ENCODE measurements at regions not wholly inside any gene's neighbourhood (a gene's known extent, or its start where the extent isn't known, plus 50 kb on each side); places are given as distances from the start of the nearest gene placed in this dataset.

DNA sequence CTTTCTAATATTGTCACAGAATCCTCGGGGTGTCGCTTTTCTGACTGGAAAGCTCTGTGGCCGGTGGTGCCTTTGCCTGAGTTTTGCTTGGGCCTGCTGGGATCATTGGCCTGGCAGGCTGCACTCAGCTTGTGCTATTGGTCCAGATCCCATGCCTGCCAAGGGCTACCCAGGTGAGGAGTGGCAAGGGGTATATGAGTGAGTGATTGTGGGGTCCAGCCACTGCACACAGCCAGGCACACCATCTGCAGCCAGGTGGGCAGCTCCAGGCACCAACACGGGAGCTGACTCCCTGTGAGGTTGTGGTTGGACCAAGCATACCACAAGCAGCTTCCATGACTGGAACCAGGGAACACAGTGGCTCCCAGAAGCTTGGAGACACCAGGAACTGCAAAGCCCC lies 557.2 kb downstream of the SI start:
- TF ChIP-seq POLR2A (IDR thresholded peaks at IDR 0.05), result no peak
- TF ChIP-seq, protein P1, sequence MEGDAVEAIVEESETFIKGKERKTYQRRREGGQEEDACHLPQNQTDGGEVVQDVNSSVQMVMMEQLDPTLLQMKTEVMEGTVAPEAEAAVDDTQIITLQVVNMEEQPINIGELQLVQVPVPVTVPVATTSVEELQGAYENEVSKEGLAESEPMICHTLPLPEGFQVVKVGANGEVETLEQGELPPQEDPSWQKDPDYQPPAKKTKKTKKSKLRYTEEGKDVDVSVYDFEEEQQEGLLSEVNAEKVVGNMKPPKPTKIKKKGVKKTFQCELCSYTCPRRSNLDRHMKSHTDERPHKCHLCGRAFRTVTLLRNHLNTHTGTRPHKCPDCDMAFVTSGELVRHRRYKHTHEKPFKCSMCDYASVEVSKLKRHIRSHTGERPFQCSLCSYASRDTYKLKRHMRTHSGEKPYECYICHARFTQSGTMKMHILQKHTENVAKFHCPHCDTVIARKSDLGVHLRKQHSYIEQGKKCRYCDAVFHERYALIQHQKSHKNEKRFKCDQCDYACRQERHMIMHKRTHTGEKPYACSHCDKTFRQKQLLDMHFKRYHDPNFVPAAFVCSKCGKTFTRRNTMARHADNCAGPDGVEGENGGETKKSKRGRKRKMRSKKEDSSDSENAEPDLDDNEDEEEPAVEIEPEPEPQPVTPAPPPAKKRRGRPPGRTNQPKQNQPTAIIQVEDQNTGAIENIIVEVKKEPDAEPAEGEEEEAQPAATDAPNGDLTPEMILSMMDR (IDR thresholded peaks at IDR 0.05), result no peak
